ENCODE measurements at regions not wholly inside any gene's neighbourhood (a gene's known extent, or its start where the extent isn't known, plus 50 kb on each side); places are given as distances from the start of the nearest gene placed in this dataset.

GRCh38 chr2:129331638-129332037 is 647.8 kb upstream of the RAB6C start:
- Mint-ChIP-seq H3K27ac (no peak overlapping the region), H3K9me3 (peaks cover 9% of the 10 kb centered on the region), H3K36me3 (no peaks in the 10 kb centered on the region), H3K4me3 (no peak overlapping the region), H3K4me1 (no peaks in the 10 kb centered on the region)
- no peak for DNase-seq (ENCODE audit: low spot score in 2 of 2)
- no peak for ATAC-seq

GRCh38 chr2:129334128-129334527 is 645.3 kb upstream of the RAB6C start:
- no peak overlapping the region for H3K27ac Mint-ChIP-seq
- no peak for DNase-seq (ENCODE audit: low spot score in 2 of 2)
- no peaks in the 10 kb centered on the region for H3K36me3 Mint-ChIP-seq
- H3K9me3 Mint-ChIP-seq: peaks cover 7% of the 10 kb centered on the region
- H3K4me3 Mint-ChIP-seq: no peak overlapping the region
- H3K4me1 Mint-ChIP-seq: no peaks in the 10 kb centered on the region
- no peak for ATAC-seq

GRCh38 chr2:129334696-129335410 is 644.6 kb upstream of the RAB6C start:
- Mint-ChIP-seq H3K27ac (no peak overlapping the region), H3K4me1 (no peaks in the 10 kb centered on the region), H3K36me3 (no peaks in the 10 kb centered on the region), H3K4me3 (no peak overlapping the region), H3K9me3 (peaks cover 5% of the 10 kb centered on the region)
- ATAC-seq (no peak), DNase-seq (ENCODE audit: low spot score in 2 of 2) (no peak)

- no peaks in the 10 kb centered on the region for H3K36me3 Mint-ChIP-seq
- peaks cover 9% of the 10 kb centered on the region for H3K9me3 Mint-ChIP-seq
- no peak for DNase-seq (ENCODE audit: low spot score in 2 of 2)
- no peak for ATAC-seq
- no peaks in the 10 kb centered on the region for H3K4me1 Mint-ChIP-seq
- no peak overlapping the region for H3K27ac Mint-ChIP-seq
- no peak overlapping the region for H3K4me3 Mint-ChIP-seq
Measured at GRCh38 chr2:129336276-129336675, 643.2 kb upstream of the RAB6C start.

- ATAC-seq: no peak
Measured at GRCh38 chr2:129337076-129337475, 642.4 kb upstream of the RAB6C start.

GRCh38 chr2:129345540-129345939 is 633.9 kb upstream of the RAB6C start:
- Mint-ChIP-seq H3K4me3 (no peak overlapping the region), H3K36me3 (no peaks in the 10 kb centered on the region), H3K4me1 (no peaks in the 10 kb centered on the region), H3K27ac (no peak overlapping the region), H3K9me3 (peaks cover 11% of the 10 kb centered on the region)
- DNase-seq (ENCODE audit: low spot score in 2 of 2) (no peak), ATAC-seq (no peak)

More at GRCh38 chr2:129337076-129337475, 642.4 kb upstream of the RAB6C start:
- Mint-ChIP-seq H3K36me3 (no peaks in the 10 kb centered on the region), H3K4me3 (no peak overlapping the region), H3K4me1 (no peaks in the 10 kb centered on the region), H3K27ac (no peak overlapping the region), H3K9me3 (peaks cover 12% of the 10 kb centered on the region)
- DNase-seq (ENCODE audit: low spot score in 2 of 2): no peak

GRCh38 chr2:129347486-129348217 is 631.8 kb upstream of the RAB6C start:
- no peaks in the 10 kb centered on the region for H3K36me3 Mint-ChIP-seq
- no peak overlapping the region for H3K27ac Mint-ChIP-seq
- no peak overlapping the region for H3K4me3 Mint-ChIP-seq
- ATAC-seq: no peak
- DNase-seq (ENCODE audit: low spot score in 2 of 2): no peak
- H3K4me1 Mint-ChIP-seq: no peaks in the 10 kb centered on the region
- peaks cover 4% of the 10 kb centered on the region for H3K9me3 Mint-ChIP-seq

- no peak for ATAC-seq
- no peak for DNase-seq (ENCODE audit: low spot score in 2 of 2)
- H3K27ac Mint-ChIP-seq: no peak overlapping the region
- no peaks in the 10 kb centered on the region for H3K9me3 Mint-ChIP-seq
- no peak overlapping the region for H3K4me3 Mint-ChIP-seq
- no peaks in the 10 kb centered on the region for H3K36me3 Mint-ChIP-seq
- no peaks in the 10 kb centered on the region for H3K4me1 Mint-ChIP-seq
Measured at GRCh38 chr2:129354631-129355030, 624.8 kb upstream of the RAB6C start.

- H3K4me1 Mint-ChIP-seq: no peaks in the 10 kb centered on the region
- no peaks in the 10 kb centered on the region for H3K36me3 Mint-ChIP-seq
- H3K4me3 Mint-ChIP-seq: no peak overlapping the region
- DNase-seq (ENCODE audit: low spot score in 2 of 2): no peak
- no peaks in the 10 kb centered on the region for H3K9me3 Mint-ChIP-seq
- no peak for ATAC-seq
- H3K27ac Mint-ChIP-seq: no peak overlapping the region
Measured at GRCh38 chr2:129361688-129362087, 617.8 kb upstream of the RAB6C start.

GRCh38 chr2:129366263-129366662 is 613.2 kb upstream of the RAB6C start:
- DNase-seq (ENCODE audit: low spot score in 2 of 2): no peak
- no peak for ATAC-seq
- peaks cover 2% of the 10 kb centered on the region for H3K9me3 Mint-ChIP-seq
- no peaks in the 10 kb centered on the region for H3K36me3 Mint-ChIP-seq
- H3K27ac Mint-ChIP-seq: no peak overlapping the region
- no peak overlapping the region for H3K4me3 Mint-ChIP-seq
- no peaks in the 10 kb centered on the region for H3K4me1 Mint-ChIP-seq

- no peak for DNase-seq (ENCODE audit: low spot score in 2 of 2)
- Mint-ChIP-seq H3K9me3 (peaks cover 2% of the 10 kb centered on the region), H3K36me3 (no peaks in the 10 kb centered on the region), H3K4me3 (no peak overlapping the region), H3K27ac (no peak overlapping the region), H3K4me1 (no peaks in the 10 kb centered on the region)
- no peak for ATAC-seq
Measured at GRCh38 chr2:129367107-129367506, 612.4 kb upstream of the RAB6C start.

- no peak for DNase-seq (ENCODE audit: low spot score in 2 of 2)
- Mint-ChIP-seq H3K27ac (no peak overlapping the region), H3K9me3 (peaks cover 7% of the 10 kb centered on the region), H3K4me1 (no peaks in the 10 kb centered on the region), H3K36me3 (no peaks in the 10 kb centered on the region), H3K4me3 (no peak overlapping the region)
- ATAC-seq: no peak
Measured at GRCh38 chr2:129369437-129369836, 610.0 kb upstream of the RAB6C start.

GRCh38 chr2:129374452-129374851 is 605.0 kb upstream of the RAB6C start:
- H3K9me3 Mint-ChIP-seq: peaks cover 6% of the 10 kb centered on the region
- DNase-seq (ENCODE audit: low spot score in 2 of 2) (no peak), ATAC-seq (no peak)
- no peak overlapping the region for H3K27ac Mint-ChIP-seq
- H3K4me1 Mint-ChIP-seq: no peaks in the 10 kb centered on the region
- H3K36me3 Mint-ChIP-seq: no peaks in the 10 kb centered on the region
- H3K4me3 Mint-ChIP-seq: no peak overlapping the region

- H3K4me3 Mint-ChIP-seq: no peak overlapping the region
- no peaks in the 10 kb centered on the region for H3K36me3 Mint-ChIP-seq
- peaks cover 6% of the 10 kb centered on the region for H3K9me3 Mint-ChIP-seq
- no peak for DNase-seq (ENCODE audit: low spot score in 2 of 2)
- no peak overlapping the region for H3K27ac Mint-ChIP-seq
- H3K4me1 Mint-ChIP-seq: no peaks in the 10 kb centered on the region
- ATAC-seq: no peak
Measured at GRCh38 chr2:129375632-129376425, 603.6 kb upstream of the RAB6C start.

GRCh38 chr2:129376426-129377077 is 602.9 kb upstream of the RAB6C start:
- H3K36me3 Mint-ChIP-seq: no peaks in the 10 kb centered on the region
- no peaks in the 10 kb centered on the region for H3K4me1 Mint-ChIP-seq
- DNase-seq (ENCODE audit: low spot score in 2 of 2) (no peak), ATAC-seq (no peak)
- H3K9me3 Mint-ChIP-seq: peaks cover 10% of the 10 kb centered on the region
- H3K4me3 Mint-ChIP-seq: no peak overlapping the region
- no peak overlapping the region for H3K27ac Mint-ChIP-seq

Measured in stimulated activated effector memory CD8-positive, alpha-beta T cell treated with anti-CD3 and anti-CD28 coated beads, Interleukin-12 subunit alpha, Interleukin-12 subunit beta, amount 100 ng/mL, for 72 hours (primary cell).